Ishikawa (cell line): ENCODE measurements at regions not wholly inside any gene's neighbourhood (a gene's known extent, or its start where the extent isn't known, plus 50 kb on each side); places are given as distances from the start of the nearest gene placed in this dataset.

Experiments used
- CEBPB ChIP-seq: IDR thresholded peaks from 2 replicates; pipeline ENCODE4 v1.6.1; 2012
- CREB1 ChIP-seq: IDR thresholded peaks from 2 replicates; pipeline ENCODE4 v1.6.1; 2012; ENCODE audit warnings: low read depth
- EGR1 ChIP-seq: IDR thresholded peaks from 2 replicates; pipeline ENCODE4 v1.6.1; 2012
- EP300 ChIP-seq: IDR thresholded peaks from 2 replicates; pipeline ENCODE4 v1.6.1; 2012; ENCODE audit warnings: borderline replicate concordance
- FOXM1 ChIP-seq: IDR thresholded peaks from 2 replicates; pipeline ENCODE4 v1.6.1; 2012; ENCODE audit warnings: low read depth, borderline replicate concordance
- MAX ChIP-seq: IDR thresholded peaks from 2 replicates; pipeline ENCODE4 v1.6.1; 2012
- NFIC ChIP-seq: IDR thresholded peaks from 2 replicates; pipeline ENCODE4 v1.6.1; 2012
- RAD21 ChIP-seq: IDR thresholded peaks from 2 replicates; pipeline ENCODE4 v1.6.1; 2012; ENCODE audit warnings: low read depth
- REST ChIP-seq: IDR thresholded peaks from 2 replicates; pipeline ENCODE4 v1.6.1; 2012; ENCODE audit warnings: low read depth, mild to moderate bottlenecking
- TAF1 ChIP-seq: IDR thresholded peaks from 2 replicates; pipeline ENCODE4 v1.6.1; 2012; ENCODE audit warnings: low read depth, mild to moderate bottlenecking
- TCF12 ChIP-seq: IDR thresholded peaks from 2 replicates; pipeline ENCODE4 v1.6.1; 2012; ENCODE audit warnings: low read depth
- TEAD4 ChIP-seq: IDR thresholded peaks from 2 replicates; pipeline ENCODE4 v1.6.1; 2012
- USF1 ChIP-seq: IDR thresholded peaks from 2 replicates; pipeline ENCODE4 v1.6.1; 2012
- YY1 ChIP-seq: IDR thresholded peaks from 2 replicates; pipeline ENCODE4 v1.6.1; 2012; ENCODE audit warnings: low read depth
- ZBTB7A ChIP-seq: IDR thresholded peaks from 2 replicates; pipeline ENCODE4 v1.6.1; 2012; ENCODE audit warnings: low read depth

GRCh38 chr2:41431756-41432155 lies 616.1 kb upstream of the PKDCC start:
- no peak for TF ChIP-seq NFIC
- no peak for TF ChIP-seq CREB1
- TF ChIP-seq EGR1: no peak
- no peak for TF ChIP-seq MAX
- no peak for TF ChIP-seq TEAD4
- no peak for TF ChIP-seq YY1
- TF ChIP-seq CEBPB: no peak
- no peak for TF ChIP-seq EP300
- no peak for TF ChIP-seq RAD21
- no peak for TF ChIP-seq TAF1
- no peak for TF ChIP-seq ZBTB7A
- TF ChIP-seq USF1: no peak
- TF ChIP-seq REST: no peak

- TF ChIP-seq MAX (no peak), ZBTB7A (no peak), CREB1 (no peak), CEBPB (no peak), EGR1 (no peak), TCF12 (no peak), RAD21 (no peak), YY1 (no peak), USF1 (no peak), FOXM1 (no peak), TAF1 (no peak), NFIC (no peak), REST (no peak), TEAD4 (no peak), EP300 (no peak)
These were observed 615.4 kb upstream of the PKDCC start for GRCh38 chr2:41432459-41432858.

- no peak for TF ChIP-seq USF1
- no peak for TF ChIP-seq EP300
- no peak for TF ChIP-seq TCF12
- no peak for TF ChIP-seq NFIC
- no peak for TF ChIP-seq REST
- TF ChIP-seq CREB1: no peak
- no peak for TF ChIP-seq YY1
- TF ChIP-seq FOXM1: no peak
- TF ChIP-seq TAF1: no peak
- no peak for TF ChIP-seq RAD21
- no peak for TF ChIP-seq MAX
- no peak for TF ChIP-seq EGR1
- no peak for TF ChIP-seq ZBTB7A
- TF ChIP-seq CEBPB: no peak
- TF ChIP-seq TEAD4: no peak
These were observed 612.8 kb upstream of the PKDCC start for GRCh38 chr2:41434991-41435390.

GRCh38 chr2:41441958-41442357 lies 605.9 kb upstream of the PKDCC start:
- TF ChIP-seq CEBPB: no peak
- no peak for TF ChIP-seq MAX
- TF ChIP-seq REST: no peak
